ENCODE measurements at regions not wholly inside any gene's neighbourhood (a gene's known extent, or its start where the extent isn't known, plus 50 kb on each side); places are given as distances from the start of the nearest gene placed in this dataset.

GRCh38 chr7:45456747-45457524 is 117.2 kb upstream of the ADCY1 start:
- Histone ChIP-seq H3K4me3 (ENCODE audit: low read length) (no peak overlapping the region), H3K27me3 (ENCODE audit: insufficient read depth, low read length) (no peaks in the 10 kb centered on the region), H2AFZ (ENCODE audit: low read depth, low read length) (no peak overlapping the region), H3K36me3 (ENCODE audit: insufficient read depth, low read length) (no peaks in the 10 kb centered on the region), H3K4me1 (ENCODE audit: insufficient read depth, low read length) (peaks cover 15% of the 10 kb centered on the region), H3K9me3 (ENCODE audit: low read length) (no peaks in the 10 kb centered on the region)

DNA sequence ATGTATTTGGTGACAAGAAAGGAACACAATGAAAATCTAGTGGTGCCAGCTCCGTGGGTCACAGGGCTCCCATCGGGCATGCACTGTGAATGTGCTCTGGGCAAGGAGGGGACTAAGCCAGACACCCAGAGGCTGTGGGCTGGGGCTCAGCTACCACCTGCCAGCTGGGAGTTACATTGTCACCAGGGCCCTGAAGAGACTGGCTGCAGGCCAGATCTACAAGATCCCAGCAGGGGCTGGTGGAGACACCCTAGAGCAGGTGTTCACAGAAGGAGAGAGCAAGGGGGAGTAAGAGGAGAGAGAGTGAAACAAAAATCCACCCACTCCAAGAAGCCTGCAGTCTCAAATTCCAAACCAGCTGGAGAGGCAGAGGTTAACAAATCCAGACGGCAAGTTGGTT is 116.6 kb upstream of the ADCY1 start:
- no peaks in the 10 kb centered on the region for H3K27me3 ChIP-seq (ENCODE audit: insufficient read depth, low read length)

DNA sequence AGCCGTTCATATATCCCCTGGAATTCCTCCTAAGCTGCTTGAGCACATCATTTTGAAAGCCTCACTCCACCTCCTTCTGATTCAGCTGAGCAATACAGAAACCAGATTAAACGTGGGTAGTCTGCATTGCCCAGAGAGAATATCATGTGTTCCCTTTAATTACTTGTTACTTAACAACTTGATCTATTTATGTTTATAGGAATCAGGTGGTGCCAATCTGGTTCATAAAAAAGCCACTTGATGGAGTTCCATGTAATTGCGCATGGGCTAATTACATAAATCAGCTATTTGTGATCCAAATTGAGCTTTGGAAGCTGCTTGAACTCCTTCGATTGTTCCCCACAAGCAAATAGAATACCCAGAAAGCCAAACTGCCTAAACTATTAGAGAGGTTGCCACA is 114.7 kb upstream of the ADCY1 start:
- Histone ChIP-seq H3K4me1 (ENCODE audit: insufficient read depth, low read length) (peaks cover 15% of the 10 kb centered on the region), H3K27me3 (ENCODE audit: insufficient read depth, low read length) (no peaks in the 10 kb centered on the region), H3K36me3 (ENCODE audit: insufficient read depth, low read length) (no peaks in the 10 kb centered on the region), H2AFZ (ENCODE audit: low read depth, low read length) (no peak overlapping the region), H3K4me3 (ENCODE audit: low read length) (no peak overlapping the region), H3K9me3 (ENCODE audit: low read length) (no peaks in the 10 kb centered on the region)

More for the DNA sequence above, 116.6 kb upstream of the ADCY1 start:
- no peaks in the 10 kb centered on the region for H3K36me3 ChIP-seq (ENCODE audit: insufficient read depth, low read length)
- H2AFZ ChIP-seq (ENCODE audit: low read depth, low read length): no peak overlapping the region
- H3K4me3 ChIP-seq (ENCODE audit: low read length): no peak overlapping the region
- H3K4me1 ChIP-seq (ENCODE audit: insufficient read depth, low read length): peaks cover 15% of the 10 kb centered on the region
- no peaks in the 10 kb centered on the region for H3K9me3 ChIP-seq (ENCODE audit: low read length)

DNA sequence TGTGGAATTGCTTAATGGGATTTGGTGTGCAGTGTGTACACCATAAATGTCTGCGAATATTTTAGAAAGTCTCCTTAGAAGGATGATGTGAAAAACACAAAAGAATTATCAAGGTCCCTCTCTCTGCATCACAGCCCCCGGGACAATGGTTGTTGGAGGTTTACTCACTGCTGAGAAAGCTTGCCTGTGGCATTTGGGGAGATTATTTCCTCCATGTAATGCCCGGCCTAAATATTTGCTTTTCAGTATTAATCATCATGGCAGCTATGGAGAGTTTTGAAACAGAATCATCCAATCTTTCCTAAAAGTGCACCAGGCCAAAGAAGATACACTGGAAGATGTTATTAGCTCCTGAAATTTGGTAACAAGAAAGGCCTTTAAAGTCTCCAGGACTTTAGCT is 113.8 kb upstream of the ADCY1 start:
- no peaks in the 10 kb centered on the region for H3K36me3 ChIP-seq (ENCODE audit: insufficient read depth, low read length)
- H3K4me1 ChIP-seq (ENCODE audit: insufficient read depth, low read length): peaks cover 15% of the 10 kb centered on the region
- no peaks in the 10 kb centered on the region for H3K27me3 ChIP-seq (ENCODE audit: insufficient read depth, low read length)
- no peak overlapping the region for H2AFZ ChIP-seq (ENCODE audit: low read depth, low read length)
- H3K9me3 ChIP-seq (ENCODE audit: low read length): no peaks in the 10 kb centered on the region
- H3K4me3 ChIP-seq (ENCODE audit: low read length): no peak overlapping the region

- peaks cover 12% of the 10 kb centered on the region for H3K4me1 ChIP-seq (ENCODE audit: insufficient read depth, low read length)
- H3K4me3 ChIP-seq (ENCODE audit: low read length): no peak overlapping the region
- H3K36me3 ChIP-seq (ENCODE audit: insufficient read depth, low read length): no peaks in the 10 kb centered on the region
- H3K9me3 ChIP-seq (ENCODE audit: low read length): no peaks in the 10 kb centered on the region
- no peak overlapping the region for H2AFZ ChIP-seq (ENCODE audit: low read depth, low read length)
- H3K27me3 ChIP-seq (ENCODE audit: insufficient read depth, low read length): no peaks in the 10 kb centered on the region
Measured at GRCh38 chr7:45461026-45461425, 113.1 kb upstream of the ADCY1 start.

- H3K27me3 ChIP-seq (ENCODE audit: insufficient read depth, low read length): no peaks in the 10 kb centered on the region
Measured at GRCh38 chr7:45469103-45469502, 105.1 kb upstream of the ADCY1 start.

DNA sequence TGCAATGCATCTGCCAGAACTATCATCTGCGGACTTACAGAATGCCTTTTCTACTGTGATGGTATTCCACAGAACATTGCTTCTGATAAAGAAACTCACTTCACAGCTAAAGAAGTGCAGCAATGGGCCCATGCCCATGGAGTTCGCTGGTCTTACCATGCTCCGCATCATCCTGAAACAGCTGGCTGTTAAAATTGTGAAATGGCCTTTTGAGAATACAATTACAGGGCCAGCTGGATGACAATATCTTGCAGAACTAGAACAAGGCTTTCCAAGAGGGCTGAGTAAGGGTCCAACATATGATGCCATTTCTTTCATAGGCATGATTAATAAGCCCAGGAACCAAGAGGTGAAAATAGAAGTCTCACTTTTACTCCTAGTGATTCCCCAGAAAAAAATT is 104.1 kb upstream of the ADCY1 start:
- Histone ChIP-seq H3K36me3 (ENCODE audit: insufficient read depth, low read length) (no peaks in the 10 kb centered on the region), H3K9me3 (ENCODE audit: low read length) (no peaks in the 10 kb centered on the region), H2AFZ (ENCODE audit: low read depth, low read length) (no peak overlapping the region), H3K27me3 (ENCODE audit: insufficient read depth, low read length) (no peaks in the 10 kb centered on the region), H3K4me3 (ENCODE audit: low read length) (no peak overlapping the region), H3K4me1 (ENCODE audit: insufficient read depth, low read length) (no peaks in the 10 kb centered on the region)

More at GRCh38 chr7:45469103-45469502, 105.1 kb upstream of the ADCY1 start:
- H2AFZ ChIP-seq (ENCODE audit: low read depth, low read length): no peak overlapping the region
- H3K4me1 ChIP-seq (ENCODE audit: insufficient read depth, low read length): no peaks in the 10 kb centered on the region
- H3K36me3 ChIP-seq (ENCODE audit: insufficient read depth, low read length): no peaks in the 10 kb centered on the region
- no peak overlapping the region for H3K4me3 ChIP-seq (ENCODE audit: low read length)
- no peaks in the 10 kb centered on the region for H3K9me3 ChIP-seq (ENCODE audit: low read length)

GRCh38 chr7:45479781-45480180 is 94.4 kb upstream of the ADCY1 start:
- no peak overlapping the region for H2AFZ ChIP-seq (ENCODE audit: low read depth, low read length)
- H3K36me3 ChIP-seq (ENCODE audit: insufficient read depth, low read length): no peaks in the 10 kb centered on the region
- peaks cover 2% of the 10 kb centered on the region for H3K27me3 ChIP-seq (ENCODE audit: insufficient read depth, low read length)
- no peaks in the 10 kb centered on the region for H3K9me3 ChIP-seq (ENCODE audit: low read length)
- H3K4me1 ChIP-seq (ENCODE audit: insufficient read depth, low read length): no peaks in the 10 kb centered on the region
- H3K4me3 ChIP-seq (ENCODE audit: low read length): no peak overlapping the region

GRCh38 chr7:45482451-45482850 is 91.7 kb upstream of the ADCY1 start:
- H3K9me3 ChIP-seq (ENCODE audit: low read length): no peaks in the 10 kb centered on the region
- H2AFZ ChIP-seq (ENCODE audit: low read depth, low read length): no peak overlapping the region
- no peak overlapping the region for H3K4me3 ChIP-seq (ENCODE audit: low read length)
- H3K4me1 ChIP-seq (ENCODE audit: insufficient read depth, low read length): no peaks in the 10 kb centered on the region
- H3K27me3 ChIP-seq (ENCODE audit: insufficient read depth, low read length): peaks cover 2% of the 10 kb centered on the region
- no peaks in the 10 kb centered on the region for H3K36me3 ChIP-seq (ENCODE audit: insufficient read depth, low read length)

- Histone ChIP-seq H3K4me1 (ENCODE audit: insufficient read depth, low read length) (no peaks in the 10 kb centered on the region), H3K4me3 (ENCODE audit: low read length) (no peak overlapping the region), H3K9me3 (ENCODE audit: low read length) (no peaks in the 10 kb centered on the region), H3K36me3 (ENCODE audit: insufficient read depth, low read length) (no peaks in the 10 kb centered on the region), H3K27me3 (ENCODE audit: insufficient read depth, low read length) (peaks cover 2% of the 10 kb centered on the region), H2AFZ (ENCODE audit: low read depth, low read length) (peak overlapping the region; percentile 56)
Measured at GRCh38 chr7:45484094-45484493, 90.1 kb upstream of the ADCY1 start.

DNA sequence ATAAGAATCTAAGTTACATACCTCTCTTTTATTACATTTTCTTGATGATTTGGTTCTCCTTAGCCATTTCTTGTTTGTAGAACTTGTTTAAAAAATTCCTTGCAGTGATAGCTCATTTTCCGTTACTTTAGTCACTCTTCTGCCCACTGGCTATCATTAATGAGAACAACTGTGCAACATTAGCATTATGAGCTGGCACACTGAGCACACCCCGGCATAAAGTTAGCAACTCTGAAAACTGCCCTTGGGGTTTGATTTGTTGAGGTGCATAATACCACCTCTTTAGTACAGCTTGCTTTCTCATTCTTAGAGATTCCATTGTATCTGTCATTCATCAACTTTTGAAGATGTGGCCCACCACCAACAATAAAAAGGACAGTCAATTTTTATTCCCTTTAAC is 87.6 kb upstream of the ADCY1 start:
- Histone ChIP-seq H2AFZ (ENCODE audit: low read depth, low read length) (no peak overlapping the region), H3K27me3 (ENCODE audit: insufficient read depth, low read length) (no peaks in the 10 kb centered on the region), H3K4me1 (ENCODE audit: insufficient read depth, low read length) (no peaks in the 10 kb centered on the region), H3K36me3 (ENCODE audit: insufficient read depth, low read length) (no peaks in the 10 kb centered on the region), H3K9me3 (ENCODE audit: low read length) (no peaks in the 10 kb centered on the region), H3K4me3 (ENCODE audit: low read length) (no peak overlapping the region)

DNA sequence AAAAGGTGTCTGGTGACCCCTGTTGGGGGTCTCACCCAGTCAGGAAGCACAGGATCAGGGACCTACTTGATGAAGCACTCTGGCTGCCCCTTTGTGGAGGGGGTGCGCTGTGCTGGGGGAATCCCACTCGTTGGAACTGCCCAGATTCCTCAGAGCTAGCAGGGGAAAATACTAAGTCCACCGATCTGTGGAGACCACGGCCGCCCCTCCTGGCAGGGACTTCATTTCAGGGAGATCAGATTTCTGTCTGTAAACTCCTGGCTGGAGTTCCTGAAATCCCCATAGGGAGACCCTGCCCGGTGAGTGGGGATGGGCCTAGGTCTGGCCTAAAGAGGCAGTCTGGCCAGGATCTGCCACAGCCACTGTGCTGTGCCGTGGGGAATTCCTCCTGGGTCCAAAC is 79.3 kb upstream of the ADCY1 start:
- Histone ChIP-seq H3K36me3 (ENCODE audit: insufficient read depth, low read length) (no peaks in the 10 kb centered on the region), H3K27me3 (ENCODE audit: insufficient read depth, low read length) (no peaks in the 10 kb centered on the region), H2AFZ (ENCODE audit: low read depth, low read length) (no peak overlapping the region), H3K4me1 (ENCODE audit: insufficient read depth, low read length) (no peaks in the 10 kb centered on the region), H3K4me3 (ENCODE audit: low read length) (no peak overlapping the region), H3K9me3 (ENCODE audit: low read length) (no peaks in the 10 kb centered on the region)

- Histone ChIP-seq H3K27me3 (ENCODE audit: insufficient read depth, low read length) (no peaks in the 10 kb centered on the region), H3K4me1 (ENCODE audit: insufficient read depth, low read length) (no peaks in the 10 kb centered on the region), H3K9me3 (ENCODE audit: low read length) (no peaks in the 10 kb centered on the region), H3K36me3 (ENCODE audit: insufficient read depth, low read length) (no peaks in the 10 kb centered on the region), H2AFZ (ENCODE audit: low read depth, low read length) (no peak overlapping the region), H3K4me3 (ENCODE audit: low read length) (no peak overlapping the region)
Measured at GRCh38 chr7:45495618-45496017, 78.5 kb upstream of the ADCY1 start.

DNA sequence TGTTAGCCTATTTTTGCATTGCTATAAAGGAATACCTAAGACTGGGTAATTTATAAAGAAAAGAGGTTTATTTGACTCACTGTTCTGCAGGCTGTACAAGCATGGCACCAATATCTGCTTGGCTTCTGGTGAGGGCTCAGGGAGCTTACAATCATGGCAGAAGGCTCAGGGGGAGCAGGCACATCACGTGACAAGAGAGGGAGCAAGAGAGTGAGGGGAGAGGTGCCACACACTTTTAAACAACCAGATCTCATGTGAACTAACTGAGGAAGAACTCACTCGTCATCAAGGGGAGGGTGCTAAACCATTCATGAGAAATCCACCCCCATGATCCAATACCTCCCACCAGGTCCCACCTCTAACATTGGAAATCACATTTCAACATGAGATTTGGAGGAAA is 73.9 kb upstream of the ADCY1 start:
- Histone ChIP-seq H3K4me1 (ENCODE audit: insufficient read depth, low read length) (peaks cover 3% of the 10 kb centered on the region), H3K9me3 (ENCODE audit: low read length) (peaks cover 2% of the 10 kb centered on the region), H3K27me3 (ENCODE audit: insufficient read depth, low read length) (no peaks in the 10 kb centered on the region), H3K36me3 (ENCODE audit: insufficient read depth, low read length) (no peaks in the 10 kb centered on the region), H3K4me3 (ENCODE audit: low read length) (no peak overlapping the region), H2AFZ (ENCODE audit: low read depth, low read length) (no peak overlapping the region)

All from neuron (in vitro differentiated cells).